AG08396 (cell line): ENCODE measurements at regions not wholly inside any gene's neighbourhood (a gene's known extent, or its start where the extent isn't known, plus 50 kb on each side); places are given as distances from the start of the nearest gene placed in this dataset.

Experiments
- DNase-seq: peaks from one replicate; pipeline ENCODE4 v3.0.0; 2012; ENCODE audit warnings: low spot score, mixed read lengths

DNA sequence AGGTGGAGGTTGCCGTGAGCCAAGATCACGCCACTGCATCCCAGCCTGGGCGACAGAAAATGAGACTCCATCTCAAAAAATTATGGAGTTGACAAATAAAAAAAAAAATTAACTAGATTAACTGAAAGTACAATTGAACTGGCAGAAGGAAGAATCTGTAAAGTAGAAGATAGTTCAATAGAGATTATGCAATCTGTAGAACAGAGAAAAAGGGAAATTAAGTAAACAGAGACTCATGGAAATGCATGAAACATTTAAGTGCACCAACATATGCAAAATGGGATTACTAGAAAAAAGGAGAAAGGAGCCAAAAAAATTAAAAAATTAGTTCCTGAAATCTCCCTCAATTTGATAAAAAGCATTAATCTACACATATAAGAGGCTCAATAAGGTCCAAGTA, 188.8 kb upstream of the KHDRBS2 start:
- no peak for DNase-seq

DNA sequence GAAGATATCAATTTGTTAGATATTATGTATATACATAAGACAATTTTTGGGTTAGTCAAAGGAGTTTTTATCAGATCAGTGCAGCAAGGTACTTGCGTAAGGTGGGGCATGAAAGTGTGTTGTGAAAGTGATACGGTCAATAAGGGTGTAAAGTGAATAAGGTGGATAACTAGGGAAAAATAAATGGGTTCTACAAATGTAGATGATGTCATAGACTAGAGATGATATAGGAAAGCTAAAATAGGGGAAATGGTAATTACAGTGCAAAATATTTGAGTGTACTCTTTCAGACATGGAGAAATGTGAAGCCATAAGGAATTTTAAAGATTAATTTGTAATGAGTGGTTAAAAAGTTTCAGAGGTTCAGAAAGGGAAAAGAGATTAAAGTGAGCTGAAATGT, 180.6 kb upstream of the KHDRBS2 start:
- no peak for DNase-seq

DNA sequence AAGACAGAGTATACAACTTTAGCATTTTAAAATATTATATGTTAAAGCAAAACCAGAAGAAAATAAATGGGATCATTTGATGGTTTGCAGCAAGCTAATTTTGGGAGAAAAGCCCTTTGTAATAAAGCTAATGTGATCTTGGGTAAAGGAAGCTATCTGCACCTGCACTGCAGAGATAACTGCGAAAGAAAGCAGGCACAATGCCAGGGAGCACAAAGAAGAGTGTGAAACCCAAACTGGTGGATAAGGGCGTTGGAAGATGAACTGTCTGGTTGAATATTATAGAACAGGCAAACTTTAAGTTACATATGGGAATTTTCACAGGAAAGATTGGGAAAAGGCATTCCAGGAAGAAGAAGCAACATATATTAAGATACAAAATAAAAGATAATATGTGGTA, 179.2 kb upstream of the KHDRBS2 start:
- DNase-seq, result no peak

GRCh38 chr6:62452586-62452985, 166.6 kb upstream of the KHDRBS2 start:
- no peak for DNase-seq

- DNase-seq, result no peak
Measured at GRCh38 chr6:62446647-62447316, 160.8 kb upstream of the KHDRBS2 start.

- peak; percentile 0 for DNase-seq
Measured at GRCh38 chr6:62445521-62445920, 159.5 kb upstream of the KHDRBS2 start.

DNA sequence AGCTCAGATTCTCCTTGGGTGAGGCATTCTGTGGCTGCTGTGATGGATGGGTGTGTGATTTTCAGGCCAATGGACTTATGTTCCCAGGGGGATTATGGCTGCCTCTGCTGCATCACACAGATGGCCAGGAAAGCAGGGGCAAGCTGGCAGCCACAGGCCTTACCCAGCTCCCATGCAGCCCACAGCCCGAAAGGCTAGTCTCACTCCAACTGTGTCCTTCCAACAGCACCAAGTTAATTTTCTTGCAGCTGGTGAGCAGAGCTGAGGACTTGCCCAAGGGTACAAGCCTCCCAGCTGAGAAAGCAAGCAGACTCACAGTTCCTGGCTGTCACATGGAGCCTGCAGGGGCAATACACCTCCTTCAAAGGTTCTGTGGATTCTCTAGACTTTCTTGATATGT, 155.2 kb upstream of the KHDRBS2 start:
- no peak for DNase-seq

GRCh38 chr6:62429781-62430180, 143.8 kb upstream of the KHDRBS2 start:
- no peak for DNase-seq

DNA sequence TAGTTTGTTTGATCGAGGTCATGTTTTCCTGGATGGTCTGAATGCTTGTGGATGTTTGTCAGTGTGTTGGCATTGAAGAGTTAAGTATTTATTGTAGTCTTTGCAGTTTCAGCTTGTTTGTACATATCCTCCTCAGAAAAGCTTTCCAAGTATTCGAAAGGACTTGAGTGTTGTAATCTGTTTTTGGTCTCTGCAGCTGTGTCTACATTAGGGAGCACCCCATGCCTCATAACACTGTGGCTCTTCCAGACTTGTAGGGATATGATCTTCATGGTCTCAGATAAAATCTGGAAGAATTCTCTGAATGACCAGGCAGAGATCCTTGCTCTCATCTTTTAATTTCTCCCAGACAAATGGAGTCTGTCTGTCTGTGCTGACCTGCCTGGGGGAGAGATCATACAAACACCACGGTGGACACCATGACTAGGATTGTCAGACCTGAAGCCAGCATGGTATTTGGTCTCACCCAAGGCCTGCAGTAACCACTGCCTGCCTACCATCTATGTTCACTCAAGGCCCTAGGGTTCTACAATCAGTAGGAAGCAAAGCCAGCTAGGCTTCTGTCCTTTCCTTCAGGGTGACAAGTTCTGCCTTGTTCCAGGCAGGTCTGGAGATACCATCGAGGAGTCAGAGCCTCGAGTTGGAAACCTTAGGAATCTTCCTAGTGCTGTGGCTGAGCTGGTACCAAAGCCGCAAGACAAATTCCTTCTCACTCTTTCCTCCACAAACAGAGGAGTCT, 114.7 kb upstream of the KHDRBS2 start:
- DNase-seq, result no peak

- no peak for DNase-seq
Measured at GRCh38 chr6:62393608-62394007, 107.6 kb upstream of the KHDRBS2 start.

DNA sequence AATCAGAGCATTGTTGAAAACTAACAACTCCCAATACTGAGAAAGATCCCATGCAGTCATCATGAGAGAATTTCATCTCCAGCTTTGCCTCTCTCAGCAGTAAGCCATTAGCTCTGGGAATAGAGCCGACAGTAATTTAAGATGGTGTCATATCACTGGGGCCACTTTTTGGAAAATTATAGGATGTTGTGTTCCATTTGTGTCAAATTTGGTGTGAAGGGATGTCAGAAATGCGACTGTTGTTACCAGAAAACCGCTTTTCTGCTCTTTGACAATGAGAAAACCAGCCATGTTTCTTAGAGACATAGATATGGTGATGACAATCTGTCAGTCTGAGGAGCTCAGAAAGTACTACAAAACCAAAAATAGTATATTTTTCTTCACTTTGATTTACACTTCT, 106.3 kb upstream of the KHDRBS2 start:
- DNase-seq, result no peak

DNA sequence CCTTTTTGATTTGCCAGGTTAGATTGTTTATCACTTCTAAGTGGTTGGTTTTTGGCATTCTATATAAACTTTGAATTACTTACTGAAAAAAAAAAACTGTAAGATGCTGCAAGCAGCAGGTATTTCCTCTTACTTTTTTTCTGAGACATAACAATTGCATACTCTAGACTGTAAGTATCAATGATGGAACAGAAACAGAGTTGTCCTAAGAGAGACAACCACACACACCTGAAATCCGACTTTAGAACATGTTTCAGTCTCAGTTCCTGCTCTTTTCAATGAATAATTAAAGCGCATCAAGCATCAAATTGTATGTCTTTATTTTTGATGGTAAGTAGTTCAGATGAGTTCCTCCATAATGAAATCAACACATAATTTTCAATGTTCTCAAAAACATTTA, 105.3 kb upstream of the KHDRBS2 start:
- DNase-seq, result no peak

GRCh38 chr6:62390401-62390800, 104.4 kb upstream of the KHDRBS2 start:
- DNase-seq, result no peak

GRCh38 chr6:62371453-62372210, 85.6 kb upstream of the KHDRBS2 start:
- no peak for DNase-seq

- DNase-seq, result no peak
Measured at GRCh38 chr6:62367601-62368000, 81.6 kb upstream of the KHDRBS2 start.

GRCh38 chr6:62362097-62362496, 76.1 kb upstream of the KHDRBS2 start:
- DNase-seq, result no peak

- DNase-seq, result no peak
Measured at GRCh38 chr6:62357835-62358234, 71.8 kb upstream of the KHDRBS2 start.

GRCh38 chr6:62354261-62354660, 68.2 kb upstream of the KHDRBS2 start:
- DNase-seq, result no peak

GRCh38 chr6:62345962-62346689, 60.1 kb upstream of the KHDRBS2 start:
- DNase-seq, result no peak

DNA sequence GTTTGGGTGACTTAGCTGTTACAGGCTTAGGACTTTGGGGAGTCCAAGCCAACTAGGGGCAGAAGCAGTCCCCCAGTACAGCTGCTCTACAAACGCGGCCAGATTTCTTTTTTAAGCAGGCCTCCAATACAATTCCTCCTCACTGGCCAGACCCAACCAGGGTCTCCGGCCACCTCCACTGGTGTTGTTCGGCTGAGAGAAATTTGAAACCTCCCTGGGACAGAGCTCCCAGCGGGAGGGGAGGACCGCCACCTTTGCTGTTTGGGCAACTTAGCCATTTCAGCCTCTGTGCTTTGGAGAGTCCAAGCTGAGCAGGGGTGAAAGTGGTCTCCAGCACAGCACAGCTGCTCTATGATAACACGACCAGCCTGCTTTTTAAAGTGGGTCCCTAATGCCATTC, 59.4 kb upstream of the KHDRBS2 start:
- no peak for DNase-seq

- DNase-seq, result no peak
Measured at GRCh38 chr6:62344850-62345249, 58.8 kb upstream of the KHDRBS2 start.

DNA sequence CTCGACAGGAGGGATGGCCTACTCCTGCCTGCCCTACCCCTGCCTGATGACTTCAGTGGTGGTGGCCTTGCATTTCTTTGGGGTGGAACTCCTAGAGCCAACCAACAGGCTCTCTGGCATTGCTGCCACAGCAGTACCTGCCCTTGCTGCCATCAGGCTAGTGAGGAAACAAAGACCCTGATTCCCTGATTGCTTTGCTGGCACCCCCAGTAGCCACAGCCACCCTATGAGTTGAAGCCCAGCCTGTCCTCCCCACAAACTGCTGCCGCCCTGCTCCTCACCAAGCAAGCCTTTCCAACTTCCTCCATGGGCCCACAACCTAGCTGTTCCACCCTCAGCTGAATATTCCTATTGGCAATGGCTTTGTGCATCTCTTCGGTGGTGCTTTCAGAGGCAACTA, 52.5 kb upstream of the KHDRBS2 start:
- DNase-seq, result no peak
